CD4-positive, alpha-beta T cell treated with Interleukin-4 for 4 hours (primary cell): ENCODE measurements at regions not wholly inside any gene's neighbourhood (a gene's known extent, or its start where the extent isn't known, plus 50 kb on each side); places are given as distances from the start of the nearest gene placed in this dataset.

ENCODE experiments used
- DNase-seq: peaks from one replicate; pipeline ENCODE4 v3.0.0-alpha.2; 2020

DNA sequence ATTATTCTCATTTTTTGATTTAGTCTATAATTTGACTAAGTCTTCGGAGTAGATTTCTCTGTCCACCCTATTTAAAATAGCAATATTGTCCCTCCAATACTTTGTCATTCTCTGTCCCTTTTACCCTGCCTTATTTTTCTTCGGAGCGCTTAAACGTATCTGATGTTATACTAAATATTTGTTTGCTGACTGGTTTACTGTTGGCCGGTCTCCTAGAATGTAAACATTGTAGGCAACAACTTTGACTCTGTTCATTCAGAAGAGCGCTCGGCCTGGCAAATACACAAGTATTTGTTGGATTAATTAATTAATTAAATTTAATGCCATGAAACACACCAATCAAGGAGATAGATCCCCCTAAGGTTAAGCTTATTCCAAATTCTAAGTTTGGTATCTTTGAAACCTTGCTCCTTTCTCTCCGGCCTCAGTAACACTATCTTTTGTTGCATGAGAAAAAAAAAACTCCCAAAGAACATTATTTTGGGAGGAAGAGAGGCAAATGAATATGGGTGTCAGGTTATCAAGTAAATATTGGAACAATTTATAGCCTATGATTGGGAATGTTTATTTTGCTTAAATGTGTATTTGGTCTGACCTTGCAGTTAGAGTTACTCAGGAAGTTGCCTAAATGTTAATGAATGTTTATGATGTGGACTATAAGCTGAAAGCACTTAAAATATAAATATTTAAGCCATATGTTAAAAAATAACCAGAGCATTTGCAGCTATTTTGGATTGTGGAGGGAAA is 231.1 kb downstream of the SOX4 start:
- DNase-seq, result no peak

DNA sequence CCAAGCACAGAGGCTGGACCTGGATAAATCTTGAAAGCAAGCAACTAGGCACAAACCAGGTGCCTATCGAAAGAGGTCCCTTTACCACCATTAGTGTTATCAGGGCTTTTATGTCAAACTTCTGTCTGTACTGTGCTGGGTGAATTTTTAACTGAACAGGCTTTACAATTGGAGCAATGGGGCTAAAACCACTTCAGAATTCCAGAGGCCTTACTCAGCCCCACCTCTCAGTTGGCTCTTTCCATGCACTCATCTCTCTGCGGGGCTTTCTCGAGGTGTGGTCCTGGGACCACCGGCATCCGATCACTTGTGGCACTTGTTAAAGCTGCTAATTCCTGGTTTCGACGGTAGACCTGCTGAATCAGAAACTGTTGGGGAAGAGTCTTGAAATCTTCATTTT is 232.5 kb downstream of the SOX4 start:
- no peak for DNase-seq

DNA sequence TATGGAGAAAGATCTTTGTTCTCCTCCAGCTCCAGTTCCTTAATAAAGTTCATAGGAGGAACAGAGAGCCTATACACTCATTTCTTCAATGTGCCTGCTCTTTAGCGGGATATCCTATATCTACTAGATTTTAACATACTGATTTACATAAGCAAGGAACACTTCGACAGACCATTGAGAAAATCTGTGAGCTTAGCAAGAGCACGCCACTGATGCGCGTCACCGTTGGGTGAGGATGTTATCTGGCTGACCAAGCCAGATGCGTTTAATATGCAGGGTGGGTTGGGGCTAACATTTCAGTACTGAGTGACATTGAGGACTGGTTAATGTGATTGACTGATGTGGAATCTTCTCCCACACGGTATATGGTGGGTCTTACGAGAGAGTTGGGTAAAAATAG is 233.4 kb downstream of the SOX4 start:
- no peak for DNase-seq

DNA sequence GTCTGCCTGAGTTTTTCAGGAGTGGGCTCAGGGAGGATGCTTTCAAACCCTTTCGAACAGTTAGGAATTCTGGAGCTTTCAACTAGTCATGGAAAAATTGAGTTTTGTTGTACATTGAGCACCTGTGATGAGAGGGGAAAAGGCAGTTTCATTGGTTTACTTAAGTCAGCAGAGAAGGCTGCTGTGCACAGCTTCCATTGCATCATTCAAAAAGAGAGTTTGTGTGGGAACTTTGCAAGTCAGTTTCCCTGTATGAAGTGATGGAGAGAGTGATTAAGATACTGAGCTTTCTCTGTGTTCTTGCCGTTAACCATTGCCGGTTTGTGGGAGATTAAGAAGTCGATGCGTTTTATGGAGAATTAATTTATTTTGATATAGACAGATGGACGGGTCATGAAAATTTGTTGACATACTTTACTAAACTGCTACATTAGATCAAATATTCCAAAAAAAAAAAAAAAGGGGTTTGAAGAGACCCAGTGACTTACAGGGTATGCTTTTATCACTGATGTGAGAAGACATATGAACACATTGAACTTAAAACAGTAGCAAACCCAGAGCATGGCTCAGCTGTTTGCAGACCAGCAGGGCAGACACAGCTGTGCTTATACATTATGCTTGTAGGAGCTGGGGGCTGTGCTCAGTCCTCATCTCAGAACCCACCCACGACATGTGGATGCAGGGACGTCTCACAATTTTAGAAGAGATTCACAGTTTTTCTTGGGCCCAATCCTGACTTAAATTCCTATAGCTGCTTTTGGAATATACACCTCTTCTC is 234.1 kb downstream of the SOX4 start:
- DNase-seq, result no peak

DNA sequence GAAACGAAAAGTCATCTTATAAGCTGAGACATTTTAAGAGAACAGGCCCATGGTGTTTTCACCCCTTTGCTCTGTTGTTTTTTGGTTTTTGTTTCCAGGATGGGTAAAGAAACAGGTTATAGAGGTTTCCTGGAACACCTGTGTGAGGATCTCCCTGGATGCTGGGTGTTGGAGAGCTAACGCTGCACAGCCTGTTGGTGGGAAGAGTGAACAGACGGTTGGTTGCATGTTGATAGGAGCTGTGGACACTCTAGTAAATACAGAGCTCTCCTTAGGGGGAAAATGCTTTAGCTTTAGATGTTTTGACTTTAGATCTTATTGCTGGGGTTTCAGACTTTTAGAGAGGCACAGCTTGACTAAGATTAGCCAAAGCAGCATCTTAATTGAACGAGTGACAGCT is 235.2 kb downstream of the SOX4 start:
- no peak for DNase-seq

DNA sequence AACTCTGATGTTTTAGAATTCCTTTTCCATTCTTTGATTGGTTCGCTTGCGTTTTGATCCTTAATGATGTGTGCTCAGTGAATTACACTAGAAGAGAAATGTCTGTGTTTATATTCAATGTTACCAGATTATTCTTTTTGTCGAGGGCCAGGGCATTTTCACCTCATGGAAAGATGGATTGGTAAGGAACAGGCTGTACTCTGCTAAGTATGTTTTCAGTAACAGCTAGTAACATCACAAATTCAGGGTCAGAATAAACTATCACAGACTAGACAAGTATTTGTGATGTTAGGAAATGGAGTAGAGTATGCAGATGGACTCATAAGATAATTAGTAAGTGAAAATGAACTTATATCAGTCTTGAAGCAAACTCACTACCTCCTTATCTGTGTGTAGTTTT is 235.6 kb downstream of the SOX4 start:
- no peak for DNase-seq

DNA sequence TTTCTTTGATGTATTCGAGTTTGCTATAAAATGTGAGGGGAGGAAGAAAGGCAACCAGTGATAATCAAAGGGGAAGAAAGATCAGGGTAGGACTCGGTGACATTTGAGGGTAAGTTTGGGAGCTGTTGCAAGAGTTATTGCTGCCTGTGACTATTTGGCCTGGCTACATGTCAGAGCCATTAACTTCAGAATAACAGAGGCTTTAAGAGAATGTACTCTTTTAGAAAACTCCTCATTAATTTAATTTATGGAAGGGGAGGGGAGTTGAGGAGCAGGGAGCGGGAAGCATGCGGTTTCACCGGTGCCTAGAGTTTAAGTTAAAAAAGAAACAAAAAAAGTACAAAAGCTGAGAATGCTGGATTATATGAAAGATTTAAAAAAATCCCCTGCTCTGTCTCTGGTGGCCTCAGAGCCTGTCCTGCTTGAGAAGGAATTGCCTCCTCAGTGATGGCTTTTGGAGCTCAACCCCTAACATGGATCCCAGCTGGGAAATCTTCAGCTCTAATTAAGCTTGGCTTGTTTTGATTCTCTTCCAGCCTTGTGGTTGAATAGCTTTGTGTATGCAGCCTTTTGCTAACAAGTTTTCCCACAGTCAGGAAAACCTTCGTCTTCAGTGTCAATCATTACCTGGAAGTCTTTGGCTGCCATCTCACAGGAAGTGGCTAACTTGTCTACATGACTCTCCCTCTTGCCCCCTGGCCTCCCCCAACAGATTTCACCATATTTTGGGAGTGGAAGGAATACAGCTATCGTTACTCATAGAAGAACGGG is 238.2 kb downstream of the SOX4 start:
- no peak for DNase-seq

DNA sequence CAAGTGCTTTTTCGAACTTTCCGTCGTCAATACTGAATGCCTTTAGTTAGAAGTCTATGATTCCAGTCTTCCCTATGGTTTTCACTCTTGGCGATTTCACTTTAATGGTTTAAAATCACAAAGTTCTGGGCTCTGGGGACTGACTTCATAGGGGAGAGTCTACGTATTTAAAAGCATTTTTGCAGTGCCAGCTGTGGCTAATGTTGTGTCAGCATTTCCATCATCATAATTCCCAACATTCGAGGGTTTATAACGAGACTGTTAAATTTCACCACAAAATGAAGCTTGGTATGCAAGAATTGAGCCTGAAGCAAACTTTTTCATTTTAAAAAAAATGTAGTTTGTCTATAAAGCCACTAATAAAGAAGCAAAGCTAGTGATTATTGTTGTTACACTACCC is 242.7 kb downstream of the SOX4 start:
- no peak for DNase-seq

DNA sequence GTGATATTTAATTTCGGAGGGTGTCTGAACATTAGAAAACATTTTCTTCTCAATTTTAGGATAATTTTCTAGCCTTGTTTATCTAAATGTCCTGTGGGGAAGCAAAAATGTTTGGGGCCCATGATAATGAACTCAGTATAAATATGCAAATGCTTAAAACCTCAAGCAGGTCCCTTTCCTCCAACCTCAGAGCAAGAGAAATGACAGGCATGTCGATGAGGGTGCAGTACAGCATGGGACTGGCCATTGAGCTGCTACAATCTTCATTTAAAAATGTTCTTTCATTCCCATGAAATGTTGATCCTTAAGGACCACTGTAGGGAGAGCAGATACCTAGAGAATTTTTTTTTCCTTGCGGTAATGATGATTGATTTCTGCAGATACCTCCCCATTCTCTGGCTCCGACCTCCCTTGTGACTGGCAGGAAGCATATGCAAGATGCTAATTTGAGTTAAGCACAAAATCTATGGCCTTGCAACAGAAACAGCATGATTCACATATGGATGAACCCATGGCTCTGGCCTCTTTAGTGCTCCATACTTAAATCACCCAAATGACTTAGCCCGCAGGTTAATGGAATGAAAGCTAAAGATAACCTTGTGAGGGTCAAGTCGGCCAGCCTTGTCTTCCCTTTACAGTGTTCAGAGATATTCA is 243.3 kb downstream of the SOX4 start:
- no peak for DNase-seq

DNA sequence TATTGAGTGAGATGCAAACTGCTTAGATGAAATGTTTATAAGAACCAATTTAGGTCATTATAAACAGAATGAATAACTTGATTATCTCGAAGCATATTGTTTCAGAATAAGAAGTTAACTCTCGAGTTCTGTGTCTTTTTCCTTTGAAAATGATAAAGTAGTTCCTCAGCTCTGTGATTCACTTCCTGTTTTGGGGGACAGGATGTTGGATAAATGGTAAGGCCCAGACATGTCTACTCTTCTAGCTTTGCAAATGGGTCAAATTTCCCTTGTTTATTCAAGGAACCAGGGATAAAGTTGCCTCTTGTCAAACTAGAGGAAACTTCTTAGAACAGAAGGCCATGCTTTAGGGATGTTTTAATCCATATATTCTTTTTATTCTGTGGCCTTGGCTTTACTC is 246.9 kb downstream of the SOX4 start:
- no peak for DNase-seq

DNA sequence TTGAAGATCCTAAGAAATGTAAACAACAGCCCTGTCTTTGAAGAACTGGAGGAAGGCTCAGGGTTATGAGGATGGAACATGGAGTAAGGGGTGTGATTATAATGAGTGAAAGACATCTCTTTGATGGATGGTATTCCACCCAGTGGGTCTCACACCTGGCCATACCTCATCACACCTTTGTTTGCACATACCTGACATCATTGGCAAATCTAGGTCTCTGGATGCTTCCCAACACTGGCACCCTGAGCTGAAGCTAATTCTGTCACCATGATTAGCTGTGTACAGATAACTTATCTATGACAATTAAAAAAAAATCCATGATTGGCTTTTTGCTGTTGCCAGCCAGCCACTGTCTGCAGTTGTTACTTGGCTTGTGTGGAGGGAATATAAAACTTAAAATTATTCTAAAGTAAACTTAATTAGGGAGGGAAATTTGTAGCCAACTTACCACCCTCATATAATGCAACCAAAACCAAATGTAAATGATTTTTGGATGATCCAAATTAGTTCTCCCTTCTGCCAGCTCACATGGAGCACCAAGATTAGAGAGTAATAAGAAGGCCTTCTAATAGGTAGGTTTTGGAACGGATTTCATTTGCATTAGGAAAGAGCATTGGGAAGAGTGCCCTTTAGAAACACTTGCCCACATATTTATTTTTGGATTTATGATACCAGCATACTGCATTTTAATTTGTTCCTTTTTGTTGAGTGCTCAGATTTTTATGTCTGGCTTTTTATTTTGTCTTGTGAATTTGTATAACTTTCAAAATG is 249.5 kb downstream of the SOX4 start:
- no peak for DNase-seq

DNA sequence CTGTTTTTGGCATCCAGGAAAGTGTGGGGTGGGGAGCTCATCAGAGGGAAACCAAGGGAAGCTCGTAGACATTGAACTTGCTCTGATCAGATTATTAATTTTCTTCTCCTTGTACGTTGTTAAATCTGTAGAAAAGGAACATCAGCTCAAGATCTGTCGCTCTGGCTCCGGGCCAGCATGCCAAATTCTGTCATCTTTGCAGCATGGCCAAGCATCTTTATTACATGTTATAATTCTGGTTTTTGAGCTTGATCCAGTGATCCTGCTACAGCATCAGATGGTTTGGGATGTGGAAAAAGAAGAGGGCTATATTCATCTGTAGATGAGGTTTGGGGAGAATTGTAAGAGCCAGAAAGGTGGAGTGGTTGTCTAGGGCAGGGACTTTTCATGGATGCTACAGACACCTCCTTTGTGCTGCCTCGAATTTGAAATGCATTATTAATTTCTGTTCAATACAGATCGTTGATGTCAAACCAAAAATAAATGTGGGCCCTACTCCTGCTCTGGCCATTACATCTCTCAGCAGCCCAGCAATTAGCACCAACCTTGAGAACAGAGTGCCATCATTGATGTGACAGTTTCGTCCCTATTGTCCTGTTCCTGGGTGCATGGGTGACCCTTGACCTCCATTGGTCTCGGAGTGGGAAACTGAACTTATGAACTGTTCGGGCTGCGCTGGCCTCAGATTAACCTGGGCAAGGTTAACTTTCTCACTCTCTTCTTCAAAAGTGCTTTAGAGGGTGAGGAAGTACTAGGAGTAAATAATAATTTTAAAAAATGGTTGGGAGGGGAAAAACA is 250.8 kb downstream of the SOX4 start:
- no peak for DNase-seq

DNA sequence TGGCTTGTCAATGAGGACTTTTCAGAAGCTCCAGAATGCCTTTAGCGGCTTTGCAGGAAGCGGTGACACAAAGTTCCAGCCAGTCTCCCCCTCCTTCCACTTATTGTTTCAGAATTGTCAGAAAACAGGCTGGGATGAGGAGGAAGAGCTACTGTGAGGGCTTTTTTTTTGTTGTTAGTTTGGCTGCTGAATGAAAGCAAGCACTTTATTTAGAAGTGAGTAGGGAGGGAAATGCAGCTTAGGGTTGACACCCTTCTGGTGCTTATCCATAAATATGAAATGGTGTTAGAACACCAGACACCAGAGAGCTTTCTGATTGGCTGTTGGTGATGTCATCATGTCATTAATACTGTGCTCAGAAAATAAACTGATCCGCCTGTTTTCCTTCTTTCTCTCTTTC is 251.5 kb downstream of the SOX4 start:
- no peak for DNase-seq

DNA sequence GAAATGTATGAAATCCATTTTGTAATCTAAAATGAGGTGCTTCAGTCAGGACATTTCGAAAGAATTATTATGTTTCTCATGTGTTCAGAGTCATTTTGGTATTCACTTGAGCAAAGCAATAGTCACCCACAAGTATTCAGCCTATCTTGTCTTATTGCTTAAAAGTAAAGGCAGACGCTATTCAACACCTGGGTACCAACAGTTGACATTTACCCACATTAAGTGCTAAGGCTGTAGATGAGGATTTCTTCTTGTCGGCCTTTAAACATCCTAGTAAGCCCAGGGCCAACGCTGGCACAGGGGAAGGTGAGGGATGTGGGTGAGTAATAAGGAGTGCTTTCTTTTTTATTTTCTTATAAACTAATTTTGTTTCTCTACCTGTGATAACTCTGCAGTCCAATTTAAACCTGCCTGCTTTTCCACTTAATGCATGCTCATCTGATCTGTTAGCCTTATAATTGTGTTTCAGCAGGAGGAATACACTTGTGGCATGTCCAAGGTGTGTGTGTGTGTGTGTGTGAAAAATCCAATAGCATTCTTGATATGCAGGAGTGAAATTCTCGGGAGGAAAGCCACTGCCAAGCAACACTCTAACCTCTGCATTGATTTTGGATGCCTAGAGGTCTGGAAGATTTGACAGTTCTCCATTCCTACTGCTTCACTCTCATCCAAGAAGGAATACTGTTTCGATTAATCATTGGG is 252.0 kb downstream of the SOX4 start:
- DNase-seq, result no peak

DNA sequence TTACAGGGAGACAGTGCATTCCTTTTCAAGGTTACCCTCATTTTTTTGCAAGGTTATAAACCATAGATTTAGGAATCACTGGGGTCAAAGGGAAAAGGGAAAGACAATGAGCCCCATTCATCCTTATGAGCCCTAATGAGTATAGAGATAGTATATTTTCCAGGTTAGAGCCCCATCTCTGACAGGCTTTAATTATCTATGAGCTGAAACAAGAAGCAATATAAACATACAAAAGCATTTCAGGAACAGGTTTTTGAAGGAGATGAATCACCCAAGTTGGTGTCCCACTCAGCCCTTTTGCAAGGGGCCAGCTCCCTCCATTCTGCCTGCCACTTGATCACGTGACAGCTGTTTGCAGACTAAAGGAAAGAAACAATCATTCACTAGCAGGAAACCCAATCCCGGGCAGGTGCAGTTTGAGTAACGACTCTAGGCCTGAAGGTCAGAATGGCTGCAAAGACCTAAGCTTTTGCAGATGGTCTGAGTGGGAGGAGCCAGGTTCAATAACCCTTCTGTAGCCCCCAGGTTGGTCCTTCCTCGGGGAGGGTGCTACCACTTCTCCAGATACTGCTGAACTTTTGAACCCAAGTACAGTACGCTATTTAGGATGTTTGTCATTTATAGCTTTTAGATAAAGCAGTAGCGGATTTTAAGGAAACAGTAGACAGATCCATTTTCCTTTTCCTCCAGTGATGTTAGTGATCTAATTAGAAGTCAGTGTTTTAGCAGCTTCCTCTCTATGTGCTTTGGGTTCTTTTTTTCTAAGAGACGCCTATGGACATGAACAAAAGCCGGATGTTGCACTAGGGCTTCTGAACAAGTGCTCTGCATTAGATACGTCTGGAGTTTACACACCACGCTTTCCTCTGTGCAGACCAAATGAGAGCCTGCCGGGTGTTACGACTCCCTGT is 253.2 kb downstream of the SOX4 start:
- no peak for DNase-seq

DNA sequence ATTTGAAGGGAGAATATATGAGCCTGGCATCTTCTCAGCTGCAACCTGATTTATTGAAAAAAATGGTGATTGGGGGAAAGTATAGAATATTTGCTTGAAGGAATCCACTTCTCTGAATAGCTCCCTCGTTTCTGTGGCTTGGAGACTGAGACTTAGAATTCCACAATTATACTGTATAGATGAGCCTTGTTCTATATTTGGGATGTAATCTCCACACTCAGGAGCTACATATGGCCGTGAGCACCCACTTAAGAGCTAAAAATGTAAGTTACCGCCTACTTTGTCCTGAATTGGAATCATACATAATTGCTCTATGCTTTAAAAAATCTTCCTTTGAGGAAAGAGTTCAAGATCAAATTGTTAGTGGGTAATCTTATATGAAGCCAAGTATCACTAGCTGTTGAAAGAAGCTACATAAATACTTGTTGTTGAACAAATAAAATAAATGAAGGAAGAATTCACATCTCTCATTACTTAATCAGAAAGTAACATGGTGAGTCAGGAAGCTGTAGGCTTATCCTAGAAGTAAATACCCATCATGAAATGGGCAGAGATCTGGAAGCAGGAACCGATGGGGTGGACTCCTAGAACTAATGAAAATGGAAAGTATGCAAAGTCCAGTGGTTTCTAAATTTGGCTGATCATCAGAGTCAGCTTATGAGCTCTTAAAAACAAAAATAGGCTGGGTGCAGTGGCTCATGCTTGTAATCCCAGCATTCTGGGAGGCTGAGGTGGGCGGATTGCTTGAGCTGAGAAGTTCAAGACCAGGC is 254.3 kb downstream of the SOX4 start:
- no peak for DNase-seq

DNA sequence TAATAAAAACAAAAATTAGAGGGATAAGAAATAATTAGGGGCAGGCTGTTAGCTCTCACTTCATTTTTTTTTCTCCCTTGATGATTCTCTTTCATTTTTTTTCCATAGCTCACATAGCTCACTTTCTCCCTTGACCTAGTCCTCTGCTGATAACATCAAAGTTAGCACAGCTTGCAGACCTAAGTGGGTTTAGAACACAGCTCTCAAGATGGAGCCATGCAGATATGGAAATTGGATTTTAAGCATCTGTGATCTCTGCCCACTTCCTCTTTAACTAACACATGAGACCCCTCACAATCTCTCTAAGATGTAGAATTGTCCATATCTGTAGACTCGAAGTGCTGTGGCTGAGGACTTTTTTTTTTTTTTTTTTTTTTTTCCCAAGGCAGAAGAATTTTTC is 257.1 kb downstream of the SOX4 start:
- DNase-seq, result no peak

DNA sequence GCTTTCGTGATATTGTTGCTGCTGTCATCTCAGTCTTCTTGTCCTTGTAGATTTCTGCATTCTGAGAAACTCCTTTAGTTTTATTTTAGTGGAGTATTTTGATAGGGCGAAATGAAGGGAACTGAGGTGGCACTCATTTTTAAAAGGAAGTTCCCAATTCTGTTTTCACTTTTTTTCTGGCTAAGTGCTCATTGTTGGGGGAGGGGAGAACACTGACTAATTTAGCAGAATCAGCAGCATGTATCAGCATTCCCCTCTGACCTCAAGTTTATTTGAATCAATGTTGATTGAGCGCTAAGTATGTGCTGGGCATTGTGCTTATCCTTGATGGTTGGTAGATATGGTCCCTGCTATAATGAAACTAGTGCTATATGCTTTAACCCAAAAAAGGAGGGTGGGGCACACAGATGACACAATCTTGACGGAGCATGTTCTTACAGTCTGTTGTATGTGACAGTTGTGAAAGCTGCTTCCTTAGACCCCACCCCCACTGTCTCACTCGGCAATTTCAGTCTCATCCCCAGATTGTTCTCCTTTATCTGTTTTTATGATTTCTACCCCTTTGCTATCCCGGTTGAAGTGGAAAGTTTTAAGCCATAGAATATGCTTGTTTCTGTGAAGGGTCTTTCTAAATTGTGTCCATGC is 262.4 kb downstream of the SOX4 start:
- DNase-seq, result no peak

DNA sequence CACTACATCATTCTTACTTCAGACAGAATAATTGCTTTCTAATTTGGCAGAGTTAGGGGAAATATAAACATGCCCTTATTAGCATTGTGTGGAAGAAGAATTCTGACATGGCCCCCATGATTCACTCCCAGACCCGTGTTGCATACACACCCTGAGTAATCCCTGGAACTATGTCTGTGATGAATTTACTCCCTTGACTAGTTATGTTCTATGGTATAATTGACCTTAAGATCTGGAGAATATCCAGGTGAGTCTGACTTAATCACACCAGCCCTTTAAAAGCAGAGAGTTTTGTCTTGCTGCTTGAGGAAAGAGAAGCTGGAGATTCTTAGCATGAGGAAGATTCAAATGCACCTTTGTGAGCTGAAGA is 262.9 kb downstream of the SOX4 start:
- DNase-seq, result no peak
